OCI-LY7 (cell line): ENCODE measurements at regions not wholly inside any gene's neighbourhood (a gene's known extent, or its start where the extent isn't known, plus 50 kb on each side); places are given as distances from the start of the nearest gene placed in this dataset.

Source experiments
- BruUV-seq: library from RNA; stranded (reverse); fragments of 400-500 nt; replicated peaks from 2 replicates; lab custom pipeline; 2021; lab: Mats Ljungman, UMichigan
- CTCF ChIA-PET: fragments of 300-600 bp; sonication (Branson Sonifier 250); formaldehyde crosslinking; loops from one replicate; lab custom pipeline; 2022; ENCODE audit warnings: antibody characterized with exemption; ENCODE audit not compliant: unreplicated experiment; lab: Charles Lee
- POLR2A ChIA-PET: fragments of 300-600 bp; sonication (Branson Sonifier 250); formaldehyde crosslinking; loops from one replicate; lab custom pipeline; 2022; ENCODE audit warnings: antibody characterized with exemption; lab: Charles Lee
- DNase-seq: peaks from one replicate; pipeline ENCODE4 v3.0.0-alpha.2; 2015; ENCODE audit warnings: low spot score
- H2AFZ ChIP-seq: fragments of 200-600 bp; sonication (generic), shearing (Covaris generic); 2 replicates; pipeline ENCODE4 v1.6.1; 2014; ENCODE audit warnings: mild to moderate bottlenecking, antibody characterized with exemption, low read length, moderate library complexity
- H3K27ac ChIP-seq: fragments of 200-600 bp; sonication (generic); 2 replicates; pipeline ENCODE4 v1.5.1; 2014; ENCODE audit warnings: mixed run types, low read depth, mild to moderate bottlenecking, moderate library complexity, low read length, inconsistent platforms; ENCODE audit not compliant: poor library complexity, severe bottlenecking
- H3K36me3 ChIP-seq: fragments of 200-600 bp; sonication (generic); 2 replicates; pipeline ENCODE4 v1.6.1; 2014; ENCODE audit warnings: mild to moderate bottlenecking, antibody characterized with exemption, low read length, moderate library complexity, mixed read lengths; ENCODE audit not compliant: insufficient read depth
- H3K4me1 ChIP-seq: fragments of 200-600 bp; sonication (generic); 2 replicates; pipeline ENCODE4 v1.5.1; 2014; ENCODE audit warnings: mild to moderate bottlenecking, low read length; ENCODE audit not compliant: insufficient read depth, poor library complexity, severe bottlenecking
- H3K4me2 ChIP-seq: fragments of 200-600 bp; sonication (generic); 2 replicates; pipeline ENCODE4 v1.6.1; 2014; ENCODE audit warnings: mild to moderate bottlenecking, low read length
- H3K4me3 ChIP-seq: fragments of 200-600 bp; sonication (generic); 2 replicates; pipeline ENCODE4 v1.5.1; 2014; ENCODE audit warnings: mild to moderate bottlenecking, low read depth, low read length; ENCODE audit not compliant: poor library complexity, severe bottlenecking
- H3K79me2 ChIP-seq: fragments of 200-600 bp; sonication (generic); 2 replicates; pipeline ENCODE4 v1.6.1; 2016; ENCODE audit warnings: low read depth, mild to moderate bottlenecking, low read length, moderate library complexity, mixed read lengths; ENCODE audit not compliant: insufficient read depth
- H3K9me2 ChIP-seq: fragments of 200-600 bp; sonication (generic); 2 replicates; pipeline ENCODE4 v1.6.1; 2016; ENCODE audit warnings: mild to moderate bottlenecking, low read length, mixed read lengths; ENCODE audit not compliant: insufficient read depth
- H3K9me3 ChIP-seq: fragments of 200-600 bp; sonication (generic); 2 replicates; pipeline ENCODE4 v1.6.1; 2014; ENCODE audit warnings: mild to moderate bottlenecking, mixed run types, low read length, mixed read lengths
- H4K20me1 ChIP-seq: fragments of 200-600 bp; sonication (generic); 2 replicates; pipeline ENCODE4 v1.6.1; 2014; ENCODE audit warnings: mild to moderate bottlenecking, antibody characterized with exemption, low read length, moderate library complexity, mixed read lengths; ENCODE audit not compliant: insufficient read depth
- CTCF ChIP-seq: fragments of 200-600 bp; sonication (generic); conservative IDR thresholded peaks from 2 replicates; pipeline ENCODE4 v1.5.1; 2014; ENCODE audit warnings: mild to moderate bottlenecking, antibody characterized with exemption, low read length, moderate library complexity, mixed read lengths
- EZH2phosphoT487 ChIP-seq: fragments of 200-600 bp; sonication (generic); IDR thresholded peaks from 2 replicates; pipeline ENCODE4 v1.6.1; 2018; ENCODE audit warnings: low read depth, borderline replicate concordance, mild to moderate bottlenecking, mixed run types, antibody characterized with exemption, low read length, moderate library complexity, mixed read lengths
- intact Hi-C: fragments of 100-400 bp; cut with micrococcal nuclease; formaldehyde crosslinking; loops from one replicate; pipeline ENCODE4 v1.10.0; 2022; ENCODE audit not compliant: unreplicated experiment

GRCh38 chr13:63206461-63206860, 1790.8 kb upstream of the PCDH20 start:
- TF ChIP-seq EZH2phosphoT487 (no peak), CTCF (no peak)
- no peaks in the 10 kb centered on the region for H3K79me2 ChIP-seq
- H2AFZ ChIP-seq, result no peak overlapping the region
- ChIA-PET CTCF (no interaction called here), POLR2A (interaction anchor here (0.7 kb wide), 1 partner anchor 34 kb away, joined by 3 read pairs; no protein-coding TSS in a partner anchor)
- intact Hi-C loops, result no loop called here
- no peaks in the 10 kb centered on the region for H3K4me1 ChIP-seq
- no peaks in the 10 kb centered on the region for H3K36me3 ChIP-seq
- BruUV-seq, result no TSS peak
- H3K4me3 ChIP-seq, result no peak overlapping the region
- no peak overlapping the region for H3K27ac ChIP-seq
- H3K9me2 ChIP-seq, result no peaks in the 10 kb centered on the region
- no peaks in the 10 kb centered on the region for H4K20me1 ChIP-seq
- H3K4me2 ChIP-seq, result no peak overlapping the region
- H3K9me3 ChIP-seq, result no peaks in the 10 kb centered on the region
- DNase-seq, result no peak

GRCh38 chr13:63201493-63201892, 1785.8 kb upstream of the PCDH20 start:
- TF ChIP-seq EZH2phosphoT487 (no peak), CTCF (no peak)
- H3K4me3 ChIP-seq, result no peak overlapping the region
- intact Hi-C loops, result no loop called here
- H4K20me1 ChIP-seq, result no peaks in the 10 kb centered on the region
- no peak for DNase-seq
- no peaks in the 10 kb centered on the region for H3K36me3 ChIP-seq
- CTCF ChIA-PET, result no interaction called here
- POLR2A ChIA-PET, result no interaction called here
- no peak overlapping the region for H3K4me2 ChIP-seq
- H3K4me1 ChIP-seq, result no peaks in the 10 kb centered on the region
- no TSS peak for BruUV-seq
- H3K9me3 ChIP-seq, result no peaks in the 10 kb centered on the region
- no peaks in the 10 kb centered on the region for H3K9me2 ChIP-seq
- H3K79me2 ChIP-seq, result no peaks in the 10 kb centered on the region
- no peak overlapping the region for H3K27ac ChIP-seq
- no peak overlapping the region for H2AFZ ChIP-seq

- TF ChIP-seq CTCF (no peak), EZH2phosphoT487 (no peak)
- no peaks in the 10 kb centered on the region for H3K9me2 ChIP-seq
- no peaks in the 10 kb centered on the region for H4K20me1 ChIP-seq
- no peak overlapping the region for H2AFZ ChIP-seq
- H3K9me3 ChIP-seq, result no peaks in the 10 kb centered on the region
- DNase-seq, result no peak
- no peak overlapping the region for H3K4me3 ChIP-seq
- no TSS peak for BruUV-seq
- no peak overlapping the region for H3K4me2 ChIP-seq
- no peak overlapping the region for H3K27ac ChIP-seq
- POLR2A ChIA-PET, result no interaction called here
- no peaks in the 10 kb centered on the region for H3K36me3 ChIP-seq
- H3K79me2 ChIP-seq, result no peaks in the 10 kb centered on the region
- intact Hi-C loops, result no loop called here
- CTCF ChIA-PET, result no interaction called here
- H3K4me1 ChIP-seq, result no peaks in the 10 kb centered on the region
Observed at GRCh38 chr13:63199508-63199907, 1783.9 kb upstream of the PCDH20 start.
